Esophagus muscularis mucosa (tissue), 4 donors: ENCODE measurements at regions not wholly inside any gene's neighbourhood (a gene's known extent, or its start where the extent isn't known, plus 50 kb on each side); places are given as distances from the start of the nearest gene placed in this dataset.
"Not testable (repeated sequence)": the region's sequence is repeated elsewhere in the genome, so short reads cannot be mapped to it uniquely, and the experiment has no call there.

ENCODE experiments used
- CTCF ChIP-seq, 3 experiments: fragments of 200-600 bp in 2 of 3; fragments of 450-650 bp in 1 of 3; sonication (generic) in 2 of 3; IDR thresholded peaks; one replicate each; pipeline ENCODE4 v1.5.1; 2017 to 2019; ENCODE audit warnings: antibody characterized with exemption in 3 of 3, mild to moderate bottlenecking in 2 of 3, moderate library complexity in 1 of 3
- EP300 ChIP-seq: sonication (generic); formaldehyde crosslinking; IDR thresholded peaks from one replicate; pipeline ENCODE4 v1.6.1; 2017; ENCODE audit warnings: antibody characterized with exemption
- POLR2A ChIP-seq: fragments of 450-650 bp; IDR thresholded peaks from one replicate; pipeline ENCODE4 v1.6.1; 2017; ENCODE audit warnings: antibody characterized with exemption, moderate library complexity, mild to moderate bottlenecking, low read depth
- POLR2AphosphoS5 ChIP-seq, 2 donors: sonication (generic); formaldehyde crosslinking; IDR thresholded peaks; one replicate each; pipeline ENCODE4 v1.6.1; 2017; ENCODE audit warnings: antibody characterized with exemption in 2 of 2

- not testable (repeated sequence) for TF ChIP-seq CTCF (IDR thresholded peaks at IDR 0.05); POLR2A; POLR2AphosphoS5 (IDR thresholded peaks at IDR 0.05); EP300
Observed at GRCh38 chr1:145475369-145475915, 50.0 kb upstream of the NBPF20 start.
